ENCODE measurements at regions not wholly inside any gene's neighbourhood (a gene's known extent, or its start where the extent isn't known, plus 50 kb on each side); places are given as distances from the start of the nearest gene placed in this dataset.

DNA sequence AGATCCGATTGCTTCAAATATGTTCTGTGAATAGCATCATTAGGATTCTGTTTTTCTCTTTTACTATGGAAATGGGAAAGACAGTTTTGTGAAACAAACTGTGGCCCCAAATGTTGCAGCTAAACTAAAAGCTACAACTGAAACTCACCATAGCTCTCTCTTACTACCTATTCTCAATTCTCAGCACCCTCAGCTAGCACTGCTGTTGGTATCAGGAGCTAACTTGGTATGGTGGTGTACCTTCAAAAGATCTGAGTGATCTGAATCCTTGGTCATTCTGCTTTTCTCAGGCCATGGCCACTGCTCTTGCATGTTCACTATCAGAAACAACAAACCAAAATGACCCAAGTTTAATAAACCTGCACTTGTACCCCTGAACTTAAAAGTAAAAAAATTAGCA lies 1208.0 kb downstream of the SORCS1 start:
- DNase-seq (ENCODE audit: low read depth): no peak
- H3K4me3 ChIP-seq (ENCODE audit: low read depth, low read length): no peak overlapping the region
- TF ChIP-seq, protein P1, sequence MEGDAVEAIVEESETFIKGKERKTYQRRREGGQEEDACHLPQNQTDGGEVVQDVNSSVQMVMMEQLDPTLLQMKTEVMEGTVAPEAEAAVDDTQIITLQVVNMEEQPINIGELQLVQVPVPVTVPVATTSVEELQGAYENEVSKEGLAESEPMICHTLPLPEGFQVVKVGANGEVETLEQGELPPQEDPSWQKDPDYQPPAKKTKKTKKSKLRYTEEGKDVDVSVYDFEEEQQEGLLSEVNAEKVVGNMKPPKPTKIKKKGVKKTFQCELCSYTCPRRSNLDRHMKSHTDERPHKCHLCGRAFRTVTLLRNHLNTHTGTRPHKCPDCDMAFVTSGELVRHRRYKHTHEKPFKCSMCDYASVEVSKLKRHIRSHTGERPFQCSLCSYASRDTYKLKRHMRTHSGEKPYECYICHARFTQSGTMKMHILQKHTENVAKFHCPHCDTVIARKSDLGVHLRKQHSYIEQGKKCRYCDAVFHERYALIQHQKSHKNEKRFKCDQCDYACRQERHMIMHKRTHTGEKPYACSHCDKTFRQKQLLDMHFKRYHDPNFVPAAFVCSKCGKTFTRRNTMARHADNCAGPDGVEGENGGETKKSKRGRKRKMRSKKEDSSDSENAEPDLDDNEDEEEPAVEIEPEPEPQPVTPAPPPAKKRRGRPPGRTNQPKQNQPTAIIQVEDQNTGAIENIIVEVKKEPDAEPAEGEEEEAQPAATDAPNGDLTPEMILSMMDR (conservative IDR thresholded peaks at IDR 0.05; ENCODE audit: low read depth, low read length): no peak

DNA sequence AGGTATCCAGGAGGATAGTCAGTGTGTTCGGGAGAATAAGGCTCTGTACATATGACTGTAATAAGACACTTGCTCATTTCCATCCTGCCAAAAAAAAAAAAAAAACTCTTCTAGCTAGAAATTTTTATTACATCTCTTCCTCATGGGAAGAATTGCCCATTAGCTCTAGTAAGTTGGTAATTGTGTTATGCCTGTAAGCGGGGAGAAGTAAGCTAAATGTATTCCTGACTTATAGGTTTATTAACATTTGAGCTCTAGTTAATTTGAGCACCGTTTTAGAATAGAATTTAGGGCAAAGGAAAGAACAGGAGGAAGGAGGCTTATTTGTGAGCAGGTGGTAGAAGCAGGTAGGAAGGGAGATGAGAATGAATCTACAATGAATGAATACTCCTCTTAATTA lies 1210.6 kb downstream of the SORCS1 start:
- H3K4me3 ChIP-seq (ENCODE audit: low read depth, low read length): no peak overlapping the region
- TF ChIP-seq, protein P1 (conservative IDR thresholded peaks at IDR 0.05; ENCODE audit: low read depth, low read length): no peak
- DNase-seq (ENCODE audit: low read depth): no peak

GRCh38 chr10:105953056-105953455 lies 1211.5 kb downstream of the SORCS1 start:
- no peak overlapping the region for H3K4me3 ChIP-seq (ENCODE audit: low read depth, low read length)
- TF ChIP-seq, protein P1 (conservative IDR thresholded peaks at IDR 0.05; ENCODE audit: low read depth, low read length): no peak
- DNase-seq (ENCODE audit: low read depth): no peak

DNA sequence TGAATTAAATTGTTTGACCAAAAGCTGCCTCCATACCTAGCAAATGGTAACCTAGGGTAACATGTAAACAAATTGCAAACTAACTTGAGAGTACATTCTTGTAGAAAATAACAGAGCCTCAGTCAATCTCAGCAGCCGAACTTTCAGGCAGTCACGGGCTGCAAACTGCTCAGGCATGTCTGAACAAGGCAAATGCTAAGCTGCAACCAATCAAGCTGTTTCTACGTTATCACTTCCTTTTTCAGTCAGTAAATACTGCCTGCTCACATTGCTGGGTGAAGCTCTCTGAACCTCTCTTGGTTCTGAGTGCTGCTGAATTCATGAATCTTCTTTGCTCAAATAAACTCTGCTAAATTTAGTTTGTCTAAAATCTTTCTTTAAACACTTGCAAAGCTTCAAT lies 1212.4 kb downstream of the SORCS1 start:
- no peak overlapping the region for H3K4me3 ChIP-seq (ENCODE audit: low read depth, low read length)
- DNase-seq (ENCODE audit: low read depth): peak; percentile 80
- TF ChIP-seq, protein P1 (conservative IDR thresholded peaks at IDR 0.05; ENCODE audit: low read depth, low read length): no peak

GRCh38 chr10:105950410-105950809 lies 1214.1 kb downstream of the SORCS1 start:
- TF ChIP-seq, protein P1 (conservative IDR thresholded peaks at IDR 0.05; ENCODE audit: low read depth, low read length): peak; percentile 88
- no peak overlapping the region for H3K4me3 ChIP-seq (ENCODE audit: low read depth, low read length)
- DNase-seq (ENCODE audit: low read depth): peak; percentile 77

DNA sequence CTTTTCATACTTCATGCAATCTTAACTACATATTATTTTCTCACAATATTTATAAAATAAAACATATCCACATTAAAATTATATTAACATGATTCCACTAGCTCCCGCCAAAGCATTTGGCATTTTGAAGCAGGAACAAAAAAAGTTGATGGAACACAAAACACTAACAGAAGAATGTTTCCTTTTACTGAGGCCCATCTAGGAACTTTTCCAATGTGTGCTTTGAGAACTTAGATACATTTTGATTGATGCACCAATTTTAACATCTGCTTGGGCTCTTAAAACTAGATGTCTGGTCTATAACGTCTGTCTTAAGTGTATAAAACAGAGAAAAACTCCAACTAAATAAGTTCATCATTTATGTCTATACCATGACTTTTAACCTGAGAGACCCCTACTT lies 1214.8 kb downstream of the SORCS1 start:
- DNase-seq (ENCODE audit: low read depth): no peak
- H3K4me3 ChIP-seq (ENCODE audit: low read depth, low read length): no peak overlapping the region
- TF ChIP-seq, protein P1 (conservative IDR thresholded peaks at IDR 0.05; ENCODE audit: low read depth, low read length): no peak

DNA sequence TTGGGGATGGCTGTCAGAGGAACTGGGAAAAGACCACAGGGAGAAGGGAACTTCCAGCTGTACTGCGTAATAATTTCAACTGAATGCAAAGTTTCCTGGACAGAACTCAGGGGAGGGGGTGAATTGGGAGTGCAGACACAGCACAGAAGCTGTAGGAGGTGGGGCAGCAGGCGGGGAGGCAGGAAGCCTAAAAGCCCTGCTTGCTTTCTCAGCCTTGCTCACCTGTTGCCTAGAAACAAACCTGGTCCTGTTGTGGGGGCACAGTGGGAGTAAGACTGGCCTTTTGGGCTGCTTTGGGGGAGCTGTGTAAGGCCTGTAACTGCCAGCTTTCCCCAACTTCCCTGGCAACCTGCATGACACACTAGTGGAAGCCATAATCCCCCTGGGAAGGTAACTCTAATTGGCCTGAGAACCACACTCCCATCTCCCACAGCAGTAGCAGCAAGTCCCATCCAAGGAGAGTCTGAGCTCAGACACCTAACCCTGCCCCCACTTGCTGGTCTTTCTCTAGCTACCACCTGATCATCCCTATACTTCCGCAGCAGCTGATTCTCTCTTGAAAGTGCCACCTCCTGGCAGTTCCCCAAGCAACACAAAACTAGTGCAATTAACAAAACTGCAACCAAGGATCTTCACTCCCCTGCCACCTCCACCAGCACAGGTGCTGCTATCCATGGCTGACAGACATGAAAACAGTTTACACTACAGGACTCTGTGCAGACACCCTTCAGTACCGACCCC lies 1239.3 kb downstream of the SORCS1 start:
- TF ChIP-seq, protein P1 (conservative IDR thresholded peaks at IDR 0.05; ENCODE audit: low read depth, low read length): no peak
- no peak overlapping the region for H3K4me3 ChIP-seq (ENCODE audit: low read depth, low read length)
- DNase-seq (ENCODE audit: low read depth): no peak
